Right lobe of liver (tissue), 6 donors: ENCODE measurements at regions not wholly inside any gene's neighbourhood (a gene's known extent, or its start where the extent isn't known, plus 50 kb on each side); places are given as distances from the start of the nearest gene placed in this dataset.

Experiments used
- ATAC-seq, 4 donors: fragments of 200-7000 bp; cut with Tn5 transposase; one replicate each; pipeline ENCODE4 v1.9.1; 2020; ENCODE audit warnings: mild to moderate bottlenecking in 4 of 4, moderate library complexity in 4 of 4
- DNase-seq, 3 donors: peaks; one replicate each; pipeline ENCODE4 v3.0.0-alpha.2; 2020
- H3K27ac ChIP-seq, 3 donors: fragments of 200-600 bp; one replicate each; pipeline ENCODE4 v1.8.0; 2022
- H3K27me3 ChIP-seq, 2 donors: fragments of 200-600 bp; one replicate each; pipeline ENCODE4 v1.8.0; 2022
- H3K36me3 ChIP-seq, 4 donors: fragments of 200-600 bp; sonication (generic) in 1 of 4; one replicate each; pipeline versions ENCODE4 v1.5.1 to v1.8.0; 2017 to 2022; ENCODE audit warnings: control low read depth in 1 of 4
- H3K4me1 ChIP-seq, 4 donors: fragments of 200-600 bp; sonication (generic) in 1 of 4; one replicate each; pipeline versions ENCODE4 v1.5.1 to v1.8.0; 2017 to 2022; ENCODE audit warnings: control low read depth in 1 of 4
- H3K4me3 ChIP-seq, 3 donors: fragments of 200-600 bp; one replicate each; pipeline ENCODE4 v1.8.0; 2022
- H3K9me3 ChIP-seq, 4 donors: fragments of 200-600 bp; sonication (generic) in 1 of 4; one replicate each; pipeline versions ENCODE4 v1.5.1 to v1.8.0; 2017 to 2022; ENCODE audit warnings: control low read depth in 1 of 4
- CTCF ChIP-seq, 4 donors: fragments of 200-600 bp in 3 of 4; fragments of 450-650 bp in 1 of 4; IDR thresholded peaks; one replicate each; pipeline versions ENCODE4 v1.5.1 to v1.8.0; 2016 to 2022; ENCODE audit warnings: antibody characterized with exemption in 4 of 4, mild to moderate bottlenecking in 2 of 4
- POLR2A ChIP-seq: fragments of 450-650 bp; IDR thresholded peaks from one replicate; pipeline ENCODE4 v1.6.1; 2017; ENCODE audit warnings: antibody characterized with exemption, mild to moderate bottlenecking
- WGBS: methylation state at CpG from one replicate; pipeline ENCODE4 v1.1.6; 2018; ENCODE audit warnings: low coverage, low lambda C conversion rate; ENCODE audit not compliant: insufficient coverage; ENCODE audit errors: missing lambda C conversion rate; 5-methylcytosine and 5-hydroxymethylcytosine counted together
- intact Hi-C, 2 donors: fragments of 100-400 bp; cut with DNase I; formaldehyde crosslinking; loops; one replicate each; pipeline versions ENCODE4 v1.11.2 to v1.14.1; 2022
- donor health status: DM: no; HTN: yes; CAD: no.
- donor health status: DM: no; HTN: no; CAD: no.
- donor health status: DM: no; HTN: no; CAD: no.
- donor health status: DM: no; HTN: yes; CAD: no.
- donor health status: DM: no; HTN: yes; CAD: no.

GRCh38 chr1:209249785-209250440, 333.6 kb upstream of the CAMK1G start:
- 34% methylated on average over 7 of the region's 8 CpGs for WGBS
- no peak for ATAC-seq
- H3K4me1 ChIP-seq: no peaks in the 10 kb centered on the region
- H3K27ac ChIP-seq: no peak overlapping the region
- no peaks in the 10 kb centered on the region for H3K27me3 ChIP-seq
- no peaks in the 10 kb centered on the region for H3K9me3 ChIP-seq
- DNase-seq: no peak
- intact Hi-C loops: no loop called here
- no peaks in the 10 kb centered on the region for H3K36me3 ChIP-seq
- H3K4me3 ChIP-seq: no peak overlapping the region
- TF ChIP-seq CTCF (IDR thresholded peaks at IDR 0.05): no peak
- no peak for TF ChIP-seq POLR2A

GRCh38 chr1:209250861-209251636, 332.5 kb upstream of the CAMK1G start:
- ATAC-seq (no peak), DNase-seq (no peak)
- Histone ChIP-seq H3K4me1 (no peaks in the 10 kb centered on the region), H3K27ac (no peak overlapping the region), H3K27me3 (no peaks in the 10 kb centered on the region), H3K9me3 (no peaks in the 10 kb centered on the region), H3K36me3 (no peaks in the 10 kb centered on the region), H3K4me3 (no peak overlapping the region)
- intact Hi-C loops: no loop called here
- TF ChIP-seq CTCF (IDR thresholded peaks at IDR 0.05): no peak
- TF ChIP-seq POLR2A: no peak
- WGBS: 73% methylated on average over 3 of the region's 4 CpGs

- Histone ChIP-seq H3K27ac (no peak overlapping the region), H3K27me3 (no peaks in the 10 kb centered on the region), H3K36me3 (no peaks in the 10 kb centered on the region), H3K9me3 (no peaks in the 10 kb centered on the region), H3K4me3 (no peak overlapping the region), H3K4me1 (no peaks in the 10 kb centered on the region)
- no peak for ATAC-seq
- no peak for DNase-seq
- TF ChIP-seq POLR2A (no peak), CTCF (IDR thresholded peaks at IDR 0.05) (no peak)
- WGBS: 67% methylated on average over 12 of the region's 14 CpGs
- intact Hi-C loops: no loop called here
Measured at GRCh38 chr1:209256766-209257350, 326.7 kb upstream of the CAMK1G start.

GRCh38 chr1:209257454-209257853, 326.1 kb upstream of the CAMK1G start:
- Histone ChIP-seq H3K9me3 (no peaks in the 10 kb centered on the region), H3K4me3 (no peak overlapping the region), H3K27me3 (no peaks in the 10 kb centered on the region), H3K27ac (no peak overlapping the region), H3K4me1 (no peaks in the 10 kb centered on the region), H3K36me3 (no peaks in the 10 kb centered on the region)
- TF ChIP-seq POLR2A (no peak), CTCF (IDR thresholded peaks at IDR 0.05) (no peak)
- WGBS: 75% methylated on average over 1 of the region's 1 CpG
- DNase-seq: no peak
- no peak for ATAC-seq
- intact Hi-C loops: no loop called here
